ENCODE measurements at regions not wholly inside any gene's neighbourhood (a gene's known extent, or its start where the extent isn't known, plus 50 kb on each side); places are given as distances from the start of the nearest gene placed in this dataset.

- WGBS, 2 donors: 52 to 64% methylated on average over 2 of the region's 2 CpGs
- intact Hi-C loops (cut with DNase I): no loop called here
- Histone ChIP-seq H3K4me3 (no peak overlapping the region), H3K4me1 (no peaks in the 10 kb centered on the region), H3K27me3 (no peaks in the 10 kb centered on the region), H3K9me3 (no peaks in the 10 kb centered on the region), H3K27ac (no peak overlapping the region), H3K36me3 (replicated peaks in 1 of 2; ENCODE audit: insufficient read depth in 1 of 2, low read depth in 2 of 2) (no peaks in the 10 kb centered on the region)
- TF ChIP-seq CTCF (IDR thresholded peaks at IDR 0.05) (no peak), POLR2A (IDR thresholded peaks at IDR 0.05) (no peak)
- ATAC-seq (no peak), DNase-seq (no peak)
These were observed 443.8 kb downstream of the SH3GL2 start for GRCh38 chr9:18022642-18023041.

- TF ChIP-seq POLR2A (IDR thresholded peaks at IDR 0.05) (no peak), CTCF (IDR thresholded peaks at IDR 0.05) (no peak)
- DNase-seq: no peak
- Histone ChIP-seq H3K4me3 (no peak overlapping the region), H3K4me1 (no peaks in the 10 kb centered on the region), H3K27ac (no peak overlapping the region), H3K27me3 (no peaks in the 10 kb centered on the region), H3K9me3 (no peaks in the 10 kb centered on the region), H3K36me3 (replicated peaks in 1 of 2; ENCODE audit: insufficient read depth in 1 of 2, low read depth in 2 of 2) (no peaks in the 10 kb centered on the region)
- ATAC-seq: no peak
- intact Hi-C loops (cut with DNase I): no loop called here
- WGBS, 2 donors: 76 to 84% methylated on average over 3 of the region's 3 CpGs
These were observed 444.5 kb downstream of the SH3GL2 start for GRCh38 chr9:18023332-18023731.

GRCh38 chr9:18032636-18033035 is 441.3 kb upstream of the ADAMTSL1 start:
- TF ChIP-seq POLR2A (IDR thresholded peaks at IDR 0.05) (no peak), CTCF (IDR thresholded peaks at IDR 0.05) (no peak)
- H3K4me1 ChIP-seq: no peaks in the 10 kb centered on the region
- intact Hi-C loops (cut with DNase I): no loop called here
- DNase-seq: no peak
- no peak for ATAC-seq
- no peak overlapping the region for H3K27ac ChIP-seq
- H3K27me3 ChIP-seq: no peaks in the 10 kb centered on the region
- H3K9me3 ChIP-seq: no peaks in the 10 kb centered on the region
- no peaks in the 10 kb centered on the region for H3K36me3 ChIP-seq (replicated peaks in 1 of 2; ENCODE audit: insufficient read depth in 1 of 2, low read depth in 2 of 2)
- H3K4me3 ChIP-seq: no peak overlapping the region
- WGBS, 2 donors: 55 to 61% methylated on average over 4 of the region's 4 CpGs

- ATAC-seq: no peak
- intact Hi-C loops (cut with DNase I): no loop called here
- TF ChIP-seq CTCF (IDR thresholded peaks at IDR 0.05) (no peak), POLR2A (IDR thresholded peaks at IDR 0.05) (no peak)
- Histone ChIP-seq H3K4me3 (no peak overlapping the region), H3K27ac (no peak overlapping the region), H3K27me3 (no peaks in the 10 kb centered on the region), H3K4me1 (no peaks in the 10 kb centered on the region), H3K9me3 (no peaks in the 10 kb centered on the region), H3K36me3 (replicated peaks in 1 of 2; ENCODE audit: insufficient read depth in 1 of 2, low read depth in 2 of 2) (no peaks in the 10 kb centered on the region)
- 57 to 67% methylated on average over 3 of the region's 3 CpGs for WGBS, 2 donors
- DNase-seq: no peak
These were observed 437.3 kb upstream of the ADAMTSL1 start for GRCh38 chr9:18036422-18037187.

GRCh38 chr9:18037981-18038380 is 436.0 kb upstream of the ADAMTSL1 start:
- intact Hi-C loops (cut with DNase I): no loop called here
- DNase-seq: no peak

More at GRCh38 chr9:18037981-18038380, 436.0 kb upstream of the ADAMTSL1 start:
- ATAC-seq: no peak
- Histone ChIP-seq H3K4me1 (no peaks in the 10 kb centered on the region), H3K9me3 (no peaks in the 10 kb centered on the region), H3K4me3 (no peak overlapping the region), H3K27ac (no peak overlapping the region), H3K36me3 (replicated peaks in 1 of 2; ENCODE audit: insufficient read depth in 1 of 2, low read depth in 2 of 2) (no peaks in the 10 kb centered on the region), H3K27me3 (no peaks in the 10 kb centered on the region)
- TF ChIP-seq CTCF (IDR thresholded peaks at IDR 0.05) (no peak), POLR2A (IDR thresholded peaks at IDR 0.05) (no peak)
- 63 to 75% methylated on average over 6 of the region's 6 CpGs for WGBS, 2 donors
